ENCODE measurements at regions not wholly inside any gene's neighbourhood (a gene's known extent, or its start where the extent isn't known, plus 50 kb on each side); places are given as distances from the start of the nearest gene placed in this dataset.

GRCh38 chr12:98106031-98106683 lies 409.2 kb upstream of the TMPO start:
- H3K27ac ChIP-seq (replicated peaks), result no peak overlapping the region
- H3K27me3 ChIP-seq (ENCODE audit: insufficient read depth, poor library complexity, severe bottlenecking), result no peaks in the 10 kb centered on the region
- TF ChIP-seq CTCF (IDR thresholded peaks at IDR 0.05; ENCODE audit: insufficient read depth, low read length), result no peak
- TF ChIP-seq GABPA (IDR thresholded peaks at IDR 0.05; ENCODE audit: low read depth), result no peak
- TF ChIP-seq POLR2AphosphoS5 (IDR thresholded peaks at IDR 0.05; ENCODE audit: low read depth), result no peak
- TF ChIP-seq REST (IDR thresholded peaks at IDR 0.05; ENCODE audit: insufficient replicate concordance, low read depth), result no peak
- TF ChIP-seq SPI1 (IDR thresholded peaks at IDR 0.05; ENCODE audit: borderline replicate concordance, low read depth), result no peak
- no peak overlapping the region for H3K4me3 ChIP-seq (replicated peaks; ENCODE audit: insufficient read depth, low read length)
- DNase-seq (ENCODE audit: low read depth in 1 of 2, low spot score in 1 of 2), result no peak

GRCh38 chr12:98109266-98109665 lies 406.1 kb upstream of the TMPO start:
- TF ChIP-seq SPI1 (IDR thresholded peaks at IDR 0.05; ENCODE audit: borderline replicate concordance, low read depth) (no peak), GABPA (IDR thresholded peaks at IDR 0.05; ENCODE audit: low read depth) (no peak), CTCF (IDR thresholded peaks at IDR 0.05; ENCODE audit: insufficient read depth, low read length) (no peak), REST (IDR thresholded peaks at IDR 0.05; ENCODE audit: insufficient replicate concordance, low read depth) (no peak), POLR2AphosphoS5 (IDR thresholded peaks at IDR 0.05; ENCODE audit: low read depth) (no peak)
- no peaks in the 10 kb centered on the region for H3K27me3 ChIP-seq (ENCODE audit: insufficient read depth, poor library complexity, severe bottlenecking)
- DNase-seq (ENCODE audit: low read depth in 1 of 2, low spot score in 1 of 2), result no peak
- no peak overlapping the region for H3K27ac ChIP-seq (replicated peaks)
- H3K4me3 ChIP-seq (replicated peaks; ENCODE audit: insufficient read depth, low read length), result no peak overlapping the region

- no peak for DNase-seq (ENCODE audit: low read depth in 1 of 2, low spot score in 1 of 2)
- Histone ChIP-seq H3K27ac (replicated peaks) (no peak overlapping the region), H3K4me3 (replicated peaks; ENCODE audit: insufficient read depth, low read length) (no peak overlapping the region), H3K27me3 (ENCODE audit: insufficient read depth, poor library complexity, severe bottlenecking) (no peaks in the 10 kb centered on the region)
- TF ChIP-seq GABPA (IDR thresholded peaks at IDR 0.05; ENCODE audit: low read depth), result no peak
- no peak for TF ChIP-seq POLR2AphosphoS5 (IDR thresholded peaks at IDR 0.05; ENCODE audit: low read depth)
- no peak for TF ChIP-seq CTCF (IDR thresholded peaks at IDR 0.05; ENCODE audit: insufficient read depth, low read length)
- no peak for TF ChIP-seq SPI1 (IDR thresholded peaks at IDR 0.05; ENCODE audit: borderline replicate concordance, low read depth)
- no peak for TF ChIP-seq REST (IDR thresholded peaks at IDR 0.05; ENCODE audit: insufficient replicate concordance, low read depth)
Measured at GRCh38 chr12:98110536-98110935, 404.9 kb upstream of the TMPO start.

Data from HL-60 (cell line).